ENCODE measurements at regions not wholly inside any gene's neighbourhood (a gene's known extent, or its start where the extent isn't known, plus 50 kb on each side); places are given as distances from the start of the nearest gene placed in this dataset.
A peak's percentile ranks its signal among the peaks of the same experiment; 100 is the strongest.

- no peak for DNase-seq (ENCODE audit: low read depth, low spot score)
Measured at GRCh38 chr5:143693651-143694252, 118.2 kb upstream of the HMHB1 start.

DNA sequence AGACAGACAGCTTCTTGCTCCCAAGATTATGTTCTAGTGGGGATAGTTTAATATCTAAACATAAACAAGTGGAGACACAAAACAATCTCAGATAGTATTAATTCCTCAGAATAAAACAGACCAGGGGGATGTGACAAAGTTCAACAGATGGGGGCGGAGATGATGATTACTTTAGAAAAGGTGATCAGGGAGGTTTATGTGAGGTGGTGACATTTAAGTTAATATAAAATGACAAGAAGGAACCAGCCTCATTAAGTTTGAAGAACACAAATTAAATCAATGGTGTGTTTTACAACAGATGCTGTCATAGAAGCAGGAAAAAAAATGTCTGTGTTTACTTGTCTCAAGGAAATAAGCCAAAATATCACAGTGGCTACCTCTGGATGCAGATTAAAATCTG is 119.6 kb upstream of the HMHB1 start:
- DNase-seq (ENCODE audit: low read depth, low spot score), result no peak

DNA sequence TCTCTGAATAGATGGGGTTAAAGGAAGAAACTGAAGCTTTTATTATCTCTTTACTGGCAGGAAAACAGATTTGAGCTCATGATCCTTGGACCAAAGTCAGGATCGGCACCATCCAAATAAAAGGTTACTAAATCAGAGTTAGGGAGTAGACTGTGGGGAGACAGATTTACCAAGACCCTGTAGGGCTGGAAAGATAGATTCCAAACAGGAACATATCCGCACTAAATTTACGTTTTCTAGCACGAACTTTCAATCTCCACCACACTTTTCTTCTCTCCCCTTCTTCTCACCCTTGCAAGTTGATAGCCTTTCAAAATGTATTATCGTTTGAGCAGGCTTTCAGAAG is 120.0 kb upstream of the HMHB1 start:
- no peak for DNase-seq (ENCODE audit: low read depth, low spot score)

DNA sequence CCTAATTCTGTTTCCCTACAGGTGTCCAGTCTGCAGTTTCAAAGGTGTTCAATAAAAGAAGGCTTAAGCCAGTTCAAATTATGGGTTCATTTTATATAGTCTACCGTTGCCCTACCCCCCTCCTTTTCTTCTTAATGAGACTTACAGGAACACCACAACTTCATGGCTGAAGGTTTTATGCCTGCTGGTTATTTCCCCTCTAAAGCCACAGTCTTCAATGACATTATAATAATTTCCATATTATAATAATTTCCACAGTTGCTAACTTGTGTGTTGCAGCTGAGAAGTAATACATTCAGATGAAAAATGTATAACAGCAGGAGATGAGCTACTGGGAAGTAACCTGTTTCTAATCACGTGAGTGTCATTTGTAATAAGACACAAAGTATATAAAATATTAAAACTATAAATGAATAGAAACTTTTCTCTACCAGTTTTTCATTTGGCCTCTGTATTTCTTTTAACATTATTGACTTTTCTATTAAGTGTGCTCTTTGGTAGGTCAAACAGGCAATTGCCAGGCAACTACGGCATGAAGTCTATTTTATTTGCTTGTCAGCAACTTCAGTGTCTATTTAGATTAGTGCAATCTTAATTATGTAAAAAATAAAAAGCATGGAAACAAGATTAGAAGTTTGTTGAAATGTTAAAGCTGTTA is 120.5 kb upstream of the HMHB1 start:
- DNase-seq (ENCODE audit: low read depth, low spot score), result no peak

DNA sequence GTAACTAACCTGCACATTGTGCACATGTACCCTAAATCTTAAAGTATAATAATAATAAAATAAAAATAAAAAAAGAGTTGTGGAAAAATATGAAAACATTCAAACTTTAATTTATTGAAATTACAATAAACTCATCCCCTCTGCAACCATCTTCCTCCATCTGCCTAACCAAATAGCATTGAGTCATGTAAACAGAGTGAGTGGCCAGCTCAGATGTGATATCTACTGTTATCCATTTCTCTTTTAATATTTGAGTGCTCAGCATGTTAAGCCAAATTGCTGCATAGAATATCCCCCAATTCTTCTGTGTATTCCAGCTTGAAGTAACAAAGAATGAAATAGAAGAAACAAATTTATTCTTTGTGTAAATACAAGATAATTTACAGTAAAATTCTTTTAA is 124.4 kb upstream of the HMHB1 start:
- DNase-seq (ENCODE audit: low read depth, low spot score), result no peak

DNA sequence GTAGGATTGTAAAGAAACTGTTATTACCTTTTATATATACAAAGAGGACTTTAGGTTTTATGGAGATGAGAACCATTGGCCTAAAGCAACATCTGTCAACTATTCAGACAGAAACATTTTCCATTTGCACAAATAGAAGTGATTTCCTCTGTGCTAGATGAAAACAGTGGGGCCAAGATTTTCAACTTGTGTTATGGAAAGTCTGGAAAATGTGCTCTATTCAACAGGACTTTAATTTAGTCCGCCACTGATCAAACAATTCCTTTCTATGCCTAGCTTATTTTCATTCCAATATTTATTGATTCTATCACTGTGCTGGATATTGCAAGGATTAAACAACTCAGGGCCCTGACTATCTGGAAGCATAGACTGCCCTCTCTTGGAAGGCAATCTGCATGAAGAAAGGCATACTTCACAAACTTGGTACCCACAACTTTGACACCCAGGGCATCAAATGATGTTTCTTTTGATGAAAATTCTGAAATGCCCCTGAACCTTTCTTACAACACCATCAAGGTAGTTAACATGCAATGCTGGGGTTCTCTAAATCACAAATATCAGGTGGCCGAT is 126.6 kb upstream of the HMHB1 start:
- no peak for DNase-seq (ENCODE audit: low read depth, low spot score)

- no peak for DNase-seq (ENCODE audit: low read depth, low spot score)
Measured at GRCh38 chr5:143683459-143683858, 128.5 kb upstream of the HMHB1 start.

DNA sequence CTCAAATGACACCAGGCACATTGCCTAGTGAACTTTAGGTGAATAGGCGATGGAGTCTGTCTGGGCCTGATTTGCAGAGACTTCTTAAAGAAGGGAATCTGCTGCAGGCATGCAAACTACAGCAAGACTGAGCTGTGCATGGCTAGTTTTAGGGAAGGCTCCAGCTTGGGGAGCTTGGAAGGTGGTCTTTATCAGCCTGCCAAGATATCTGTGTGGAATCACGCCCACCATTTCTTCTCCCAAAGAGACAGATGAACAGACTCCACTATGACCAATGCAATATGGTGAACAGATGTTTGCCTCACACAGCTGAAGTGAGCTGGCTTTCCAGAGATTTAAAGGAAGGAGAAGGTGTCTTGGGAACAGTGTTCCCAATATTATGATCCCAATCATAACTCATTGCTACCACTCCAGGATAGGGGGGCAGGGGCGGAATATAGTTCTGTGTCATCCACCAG is 129.0 kb upstream of the HMHB1 start:
- DNase-seq (ENCODE audit: low read depth, low spot score), result no peak

DNA sequence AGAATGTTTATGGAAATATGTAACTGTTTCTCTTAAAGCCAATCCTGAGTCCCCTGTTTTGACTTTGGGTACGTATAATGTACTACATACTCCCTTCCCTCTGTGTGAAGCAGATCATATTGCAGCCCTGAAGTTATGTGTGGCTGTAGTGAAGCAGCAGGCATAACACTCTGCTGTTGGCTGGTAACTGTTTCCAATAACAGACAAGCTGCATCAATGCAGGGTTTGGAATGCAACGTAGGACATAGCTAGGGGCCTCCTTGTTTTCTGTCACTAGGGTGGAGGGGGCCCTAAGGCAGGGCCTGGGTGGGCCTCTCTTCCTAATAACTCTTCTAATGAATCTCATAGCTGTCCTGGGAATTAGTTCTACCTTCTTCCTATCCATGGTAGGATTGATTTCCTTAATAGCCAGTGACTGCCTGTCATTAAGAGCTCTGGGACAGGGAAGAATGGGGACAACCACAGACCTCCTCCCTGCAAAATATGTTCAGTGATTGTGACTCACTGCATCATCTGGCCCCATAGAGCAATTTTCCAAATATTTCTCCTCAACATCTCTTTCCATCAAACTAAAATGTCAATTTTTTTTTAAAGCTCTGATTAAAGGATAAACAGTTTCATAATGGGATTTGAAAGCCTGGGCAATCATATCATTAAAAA is 129.6 kb upstream of the HMHB1 start:
- peak; percentile 44 for DNase-seq (ENCODE audit: low read depth, low spot score)

- no peak for DNase-seq (ENCODE audit: low read depth, low spot score)
Measured at GRCh38 chr5:143680672-143681259, 131.2 kb upstream of the HMHB1 start.

DNA sequence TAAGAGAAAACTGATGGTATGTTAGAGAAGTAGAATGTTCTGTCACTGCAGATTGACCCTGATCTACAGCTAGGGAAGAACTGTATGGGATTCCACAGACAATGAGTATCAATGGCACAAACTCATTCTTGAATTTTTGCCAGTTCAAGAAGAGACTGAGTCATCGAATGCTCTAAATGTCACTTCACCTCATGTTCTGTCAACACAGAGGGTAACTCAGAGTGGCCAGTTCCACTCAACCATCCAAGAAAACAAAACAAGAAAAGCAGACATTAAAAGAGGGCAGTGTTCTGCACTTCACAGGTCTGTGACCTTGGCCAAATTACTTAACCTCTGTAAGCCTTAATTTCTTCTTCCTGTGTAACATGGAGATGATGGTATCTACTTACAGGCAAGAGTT is 132.2 kb upstream of the HMHB1 start:
- DNase-seq (ENCODE audit: low read depth, low spot score), result peak; percentile 34

DNA sequence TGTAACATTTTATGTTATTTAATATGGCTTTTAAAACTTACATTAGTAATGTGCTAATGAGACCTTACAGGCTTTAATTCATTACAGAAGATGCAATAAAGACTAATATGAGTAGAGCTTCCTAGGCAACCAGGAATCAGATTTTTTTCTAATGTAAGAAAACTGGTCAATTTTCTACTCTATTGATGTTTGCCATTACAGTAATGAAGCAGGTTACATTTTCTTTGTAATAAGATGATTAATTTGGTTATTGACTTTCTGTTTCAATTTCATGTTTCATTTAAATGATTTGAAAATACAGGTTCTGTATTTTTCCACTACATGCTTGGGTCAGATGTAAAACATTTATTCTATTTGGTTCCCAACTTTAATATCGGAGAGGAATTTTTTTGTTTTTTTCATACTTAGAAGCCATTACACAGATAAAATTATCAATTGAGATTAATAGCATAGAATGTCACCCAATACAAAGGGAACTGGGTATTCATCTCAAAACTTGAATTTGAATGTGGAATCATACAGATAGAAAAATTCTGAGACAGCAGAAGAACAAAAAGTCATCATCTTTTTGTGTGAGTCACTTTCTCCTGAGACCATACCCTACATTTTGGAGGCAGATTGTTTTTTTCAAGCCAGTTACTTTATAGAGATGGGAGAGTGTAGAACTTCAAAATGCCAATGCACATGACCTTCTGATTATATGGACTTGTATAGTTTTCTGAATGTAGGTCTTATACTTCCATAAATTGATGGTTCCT is 133.6 kb upstream of the HMHB1 start:
- DNase-seq (ENCODE audit: low read depth, low spot score), result no peak

- DNase-seq (ENCODE audit: low read depth, low spot score), result peak; percentile 51
Measured at GRCh38 chr5:143677403-143677802, 134.6 kb upstream of the HMHB1 start.

GRCh38 chr5:143676802-143677201 is 135.2 kb upstream of the HMHB1 start:
- DNase-seq (ENCODE audit: low read depth, low spot score), result no peak

DNA sequence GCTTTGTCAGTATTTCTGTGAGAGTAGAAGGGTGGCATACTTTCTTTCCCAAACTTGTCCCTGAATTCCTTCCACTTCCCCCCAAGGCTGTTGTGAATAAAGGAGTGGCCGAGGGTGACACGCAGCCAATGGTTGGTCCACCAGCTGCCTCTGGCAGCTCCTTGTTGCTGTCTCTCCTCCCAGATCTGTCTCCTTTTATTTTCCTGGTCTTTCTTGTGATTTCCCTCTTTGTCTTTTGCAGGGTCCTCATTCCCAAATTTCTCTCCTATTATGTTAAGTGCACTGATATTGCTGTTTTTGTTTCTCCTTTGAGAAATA is 137.5 kb upstream of the HMHB1 start:
- DNase-seq (ENCODE audit: low read depth, low spot score), result no peak

- peak; percentile 66 for DNase-seq (ENCODE audit: low read depth, low spot score)
Measured at GRCh38 chr5:143673676-143674468, 138.1 kb upstream of the HMHB1 start.

GRCh38 chr5:143672806-143673205 is 139.2 kb upstream of the HMHB1 start:
- no peak for DNase-seq (ENCODE audit: low read depth, low spot score)

DNA sequence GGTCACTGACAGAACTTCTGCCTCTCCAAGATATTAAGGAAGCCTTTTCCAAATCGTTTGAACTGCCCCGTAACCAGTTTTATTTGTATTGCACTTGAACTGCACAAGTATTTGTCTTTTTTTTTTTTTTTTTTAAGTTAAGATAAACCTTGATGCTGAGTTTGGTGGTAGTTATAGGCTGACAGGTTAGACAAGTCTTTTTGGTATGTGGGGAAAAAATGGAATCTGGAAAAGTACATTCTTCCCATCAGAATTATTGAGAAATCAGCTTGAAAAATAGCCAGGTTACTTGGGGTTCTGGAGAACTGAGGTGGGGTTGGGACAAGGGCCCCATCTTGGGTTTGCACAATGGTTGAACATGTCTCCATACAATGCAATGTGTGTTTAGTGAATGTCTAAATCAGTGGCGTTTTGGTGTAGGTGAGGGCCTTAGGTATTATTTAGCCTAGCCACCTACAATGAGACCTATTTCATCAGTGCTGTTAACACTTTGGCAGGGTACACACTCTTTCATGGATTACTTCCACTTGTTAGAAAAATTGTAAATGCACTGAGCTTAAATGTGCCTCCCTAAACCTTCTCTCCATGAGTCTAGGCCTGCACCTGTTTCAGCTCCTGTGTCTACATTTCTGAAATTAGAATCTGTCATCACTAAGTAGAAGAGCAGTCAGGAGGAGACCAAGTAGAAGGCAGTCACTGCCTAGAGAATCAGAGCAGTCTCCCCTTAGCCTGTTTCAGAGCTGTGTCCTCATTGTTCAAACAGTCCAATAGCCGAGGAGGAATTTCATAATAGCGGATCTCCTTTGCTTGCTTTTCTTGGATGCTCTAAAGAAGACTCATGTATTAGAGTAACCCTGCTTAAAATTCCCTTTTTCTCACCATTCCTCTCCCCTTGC is 140.0 kb upstream of the HMHB1 start:
- DNase-seq (ENCODE audit: low read depth, low spot score), result no peak

GRCh38 chr5:143671021-143671420 is 140.9 kb upstream of the HMHB1 start:
- DNase-seq (ENCODE audit: low read depth, low spot score), result no peak

DNA sequence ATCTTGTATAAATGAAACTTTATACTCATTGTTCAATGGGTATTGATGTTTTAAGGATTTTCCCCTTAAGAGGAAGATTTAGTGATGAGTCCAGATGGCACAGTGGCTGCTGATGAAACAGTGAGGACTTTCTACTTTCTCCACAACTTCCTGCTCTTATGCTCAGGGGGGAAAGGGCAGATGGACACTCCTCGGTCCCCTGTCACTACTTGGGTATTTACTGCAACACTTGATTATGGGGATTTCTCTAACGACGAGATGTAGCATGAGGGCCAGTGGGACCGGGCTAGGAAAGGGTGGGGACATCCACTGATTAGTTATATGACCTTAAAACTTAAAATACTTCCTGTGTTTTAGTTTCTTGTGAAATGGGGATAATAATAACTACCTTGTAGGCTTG is 146.1 kb upstream of the HMHB1 start:
- DNase-seq (ENCODE audit: low read depth, low spot score), result no peak
